Uterus (tissue), 3 donors: ENCODE measurements at regions not wholly inside any gene's neighbourhood (a gene's known extent, or its start where the extent isn't known, plus 50 kb on each side); places are given as distances from the start of the nearest gene placed in this dataset.
A peak's percentile ranks its signal among the peaks of the same experiment; 100 is the strongest.

Source experiments
- DNase-seq, 2 donors: peaks; one replicate each; pipeline ENCODE4 v3.0.0-alpha.2; 2019 to 2020
- H3K27ac ChIP-seq, 2 donors: fragments of 200-600 bp; sonication (generic); 1 replicate in 1 of 2; 2 replicates in 1 of 2; pipeline ENCODE4 v1.5.1; 2016 to 2018
- H3K27me3 ChIP-seq, 2 donors: fragments of 200-600 bp; sonication (generic); one replicate each; pipeline ENCODE4 v1.5.1; 2018 to 2019; ENCODE audit warnings: control low read depth in 1 of 2
- H3K36me3 ChIP-seq, 2 donors: fragments of 200-600 bp; sonication (generic); one replicate each; pipeline ENCODE4 v1.5.1; 2019; ENCODE audit warnings: control low read depth in 1 of 2
- H3K4me1 ChIP-seq, 2 donors: fragments of 200-600 bp; sonication (generic); one replicate each; pipeline ENCODE4 v1.5.1; 2018 to 2019; ENCODE audit warnings: control low read depth in 1 of 2
- H3K4me3 ChIP-seq, 2 donors: fragments of 200-600 bp; sonication (generic); 1 replicate in 1 of 2; 2 replicates in 1 of 2; pipeline ENCODE4 v1.5.1; 2018 to 2019; ENCODE audit warnings: mild to moderate bottlenecking in 1 of 2
- H3K9me3 ChIP-seq, 2 donors: fragments of 200-600 bp; sonication (generic); one replicate each; pipeline ENCODE4 v1.5.1; 2019; ENCODE audit warnings: control low read depth in 1 of 2
- CTCF ChIP-seq, 4 experiments: fragments of 200-600 bp in 2 of 4; fragments of 450-650 bp in 2 of 4; sonication (generic) in 2 of 4; IDR thresholded peaks; one replicate each; pipeline ENCODE4 v1.5.1; 2016 to 2019; ENCODE audit warnings: antibody characterized with exemption in 4 of 4, mild to moderate bottlenecking in 2 of 4, moderate library complexity in 1 of 4
- POLR2A ChIP-seq, 2 donors: fragments of 450-650 bp; IDR thresholded peaks; one replicate each; pipeline ENCODE4 v1.6.1; 2016; ENCODE audit warnings: antibody characterized with exemption in 2 of 2, mild to moderate bottlenecking in 1 of 2, moderate library complexity in 1 of 2
- intact Hi-C: fragments of 100-400 bp; cut with DNase I; formaldehyde crosslinking; loops from one replicate; pipeline ENCODE4 v1.15.1; 2023; ENCODE audit warnings: low total_unique reads
- donor health status: DM: yes; HTN: yes; CAD: no.

GRCh38 chr5:165497707-165498106 lies 1992.3 kb downstream of the MAT2B start:
- no peaks in the 10 kb centered on the region for H3K4me1 ChIP-seq

GRCh38 chr5:165502893-165503691 lies 1997.7 kb downstream of the MAT2B start:
- DNase-seq: no peak
- Histone ChIP-seq H3K36me3 (no peaks in the 10 kb centered on the region), H3K27me3 (no peaks in the 10 kb centered on the region), H3K27ac (no peak overlapping the region), H3K4me1 (no peaks in the 10 kb centered on the region), H3K9me3 (peaks cover 0 to 3% of the 10 kb centered on the region in 2 donors), H3K4me3 (peak overlapping the region in 1 of 2 donors; percentile 20)
- intact Hi-C loops: no loop called here
- TF ChIP-seq CTCF (IDR thresholded peaks at IDR 0.05): no peak
- TF ChIP-seq POLR2A (IDR thresholded peaks at IDR 0.05): no peak

More at GRCh38 chr5:165497707-165498106, 1992.3 kb downstream of the MAT2B start:
- no peaks in the 10 kb centered on the region for H3K27me3 ChIP-seq
- no peaks in the 10 kb centered on the region for H3K9me3 ChIP-seq
- no peak overlapping the region for H3K4me3 ChIP-seq
- no peak overlapping the region for H3K27ac ChIP-seq
- no peaks in the 10 kb centered on the region for H3K36me3 ChIP-seq
- no peak for DNase-seq
- intact Hi-C loops: no loop called here
- TF ChIP-seq CTCF (IDR thresholded peaks at IDR 0.05) (no peak), POLR2A (IDR thresholded peaks at IDR 0.05) (no peak)

- Histone ChIP-seq H3K4me1 (no peaks in the 10 kb centered on the region), H3K36me3 (no peaks in the 10 kb centered on the region), H3K27ac (no peak overlapping the region), H3K4me3 (no peak overlapping the region), H3K27me3 (no peaks in the 10 kb centered on the region), H3K9me3 (peaks cover 0 to 3% of the 10 kb centered on the region in 2 donors)
- no peak for TF ChIP-seq POLR2A (IDR thresholded peaks at IDR 0.05)
- no peak for TF ChIP-seq CTCF (IDR thresholded peaks at IDR 0.05)
- intact Hi-C loops: no loop called here
- DNase-seq: no peak
Observed at GRCh38 chr5:165504674-165505073, 1999.3 kb downstream of the MAT2B start.

- Histone ChIP-seq H3K36me3 (no peaks in the 10 kb centered on the region), H3K27ac (no peak overlapping the region), H3K27me3 (no peaks in the 10 kb centered on the region), H3K4me3 (no peak overlapping the region), H3K4me1 (no peaks in the 10 kb centered on the region), H3K9me3 (peaks cover 0 to 3% of the 10 kb centered on the region in 2 donors)
- intact Hi-C loops: no loop called here
- no peak for TF ChIP-seq POLR2A (IDR thresholded peaks at IDR 0.05)
- TF ChIP-seq CTCF (IDR thresholded peaks at IDR 0.05): no peak
- DNase-seq: no peak
Observed at GRCh38 chr5:165508286-165508685, 2002.9 kb downstream of the MAT2B start.

GRCh38 chr5:165508861-165509260 lies 2003.4 kb downstream of the MAT2B start:
- Histone ChIP-seq H3K4me1 (no peaks in the 10 kb centered on the region), H3K27me3 (no peaks in the 10 kb centered on the region), H3K9me3 (peaks cover 0 to 3% of the 10 kb centered on the region in 2 donors), H3K4me3 (no peak overlapping the region), H3K36me3 (no peaks in the 10 kb centered on the region), H3K27ac (no peak overlapping the region)
- no peak for TF ChIP-seq POLR2A (IDR thresholded peaks at IDR 0.05)
- no peak for TF ChIP-seq CTCF (IDR thresholded peaks at IDR 0.05)
- intact Hi-C loops: no loop called here
- no peak for DNase-seq
